Umbilical cord (tissue), 1 donor: ENCODE measurements at regions not wholly inside any gene's neighbourhood (a gene's known extent, or its start where the extent isn't known, plus 50 kb on each side); places are given as distances from the start of the nearest gene placed in this dataset.

ENCODE experiments used
- DNase-seq: peaks from one replicate; pipeline ENCODE4 v3.0.0-alpha.2; 2015; ENCODE audit warnings: low spot score

DNA sequence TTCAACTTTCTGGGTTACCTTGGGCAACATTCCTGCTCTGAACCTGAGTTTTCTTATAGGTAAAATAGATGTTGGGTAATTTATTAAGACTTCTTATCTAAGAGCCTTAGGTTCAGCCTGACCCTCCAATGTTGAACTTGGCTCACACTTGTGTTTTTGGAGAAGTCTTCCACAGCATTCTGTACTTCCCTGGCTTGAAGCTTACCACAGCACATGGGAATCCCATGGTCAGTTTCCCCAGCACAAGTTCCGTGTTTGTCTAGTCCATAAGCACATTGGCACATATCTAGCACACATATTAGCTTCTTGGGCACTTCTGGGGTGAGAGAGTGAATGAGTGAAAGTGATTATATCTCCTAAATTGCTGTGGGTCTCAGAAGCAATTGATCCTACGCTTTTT is 782.5 kb upstream of the HS6ST1 start:
- no peak for DNase-seq

DNA sequence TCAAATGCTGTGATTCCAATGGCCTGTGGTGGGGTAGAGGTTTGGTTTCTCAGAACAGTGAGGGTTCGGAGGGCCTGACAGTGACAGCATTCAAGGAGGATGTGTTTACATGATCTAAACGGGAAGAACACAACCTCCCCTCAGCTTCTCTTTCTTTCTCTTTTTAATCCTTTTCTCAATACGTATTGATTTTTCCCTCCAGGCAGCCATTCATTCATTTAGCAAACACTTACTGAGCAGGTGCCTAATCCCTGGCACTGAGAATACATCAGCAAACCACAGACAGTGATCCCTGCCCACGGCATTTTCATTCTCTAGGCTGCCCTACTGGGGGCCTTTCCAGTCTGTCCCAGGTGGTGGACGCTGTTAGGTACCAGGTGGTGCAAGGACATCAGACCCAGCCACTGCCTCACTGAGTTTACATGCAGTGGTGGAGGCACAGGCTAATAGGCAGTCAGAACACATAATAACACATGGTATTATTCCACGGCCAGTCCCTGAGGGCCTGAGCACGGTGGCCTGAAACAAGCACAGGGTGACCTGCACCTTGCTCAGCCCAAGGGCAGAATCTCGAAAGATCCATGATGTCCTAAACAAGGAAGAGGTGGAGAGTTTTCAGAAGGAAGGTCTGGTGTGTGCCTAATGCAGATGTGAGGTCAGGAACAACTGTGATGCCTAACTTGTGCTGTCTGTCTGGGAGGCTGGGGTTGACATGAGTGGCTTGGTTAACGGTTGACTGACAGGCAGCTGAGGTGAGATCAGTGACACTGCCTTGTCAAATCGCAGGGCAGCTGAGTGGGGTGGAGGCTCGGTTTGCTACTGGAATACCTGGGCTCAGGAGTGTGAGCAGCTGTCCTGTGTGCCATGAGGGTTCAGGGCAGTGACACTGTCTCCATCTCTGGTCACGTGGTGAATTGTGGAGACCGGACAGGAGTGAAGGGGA is 785.5 kb upstream of the HS6ST1 start:
- no peak for DNase-seq

DNA sequence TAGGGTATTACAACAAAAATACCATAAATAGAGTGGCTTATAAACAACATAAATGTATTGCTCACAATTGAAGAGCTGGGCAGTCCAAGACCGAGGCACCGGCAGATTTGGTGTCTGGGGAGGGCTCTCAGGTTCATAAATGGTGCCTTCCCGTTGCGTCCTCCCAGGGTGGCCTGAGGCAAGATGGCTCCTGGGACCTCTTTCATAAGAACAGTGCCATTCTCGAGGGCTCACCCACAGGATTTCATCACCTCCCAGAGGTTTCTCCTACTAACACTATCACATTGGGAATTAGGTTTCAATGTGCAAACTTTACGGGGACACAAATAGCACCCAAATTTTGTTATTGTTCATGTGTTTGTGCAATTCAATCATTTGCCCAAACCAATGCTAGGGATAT is 793.5 kb upstream of the HS6ST1 start:
- DNase-seq = no peak

DNA sequence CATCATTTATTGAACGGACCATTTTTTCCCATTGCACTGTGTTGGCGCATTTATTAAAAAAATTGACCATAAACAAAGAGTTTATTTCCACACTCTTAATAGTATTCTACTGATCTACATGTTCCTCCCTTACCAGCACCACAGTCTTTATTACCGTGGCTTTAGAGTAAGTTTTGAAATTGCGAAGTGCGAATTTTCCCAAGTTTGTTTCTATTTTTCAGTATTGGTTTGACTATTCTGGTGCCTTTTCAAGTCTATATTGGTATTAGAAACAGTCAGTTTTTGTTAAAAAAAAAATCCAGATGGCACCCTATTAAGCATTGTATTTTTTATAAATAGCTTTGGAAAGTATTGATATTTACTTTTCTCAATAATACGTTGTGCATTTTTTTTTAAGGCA is 795.1 kb upstream of the HS6ST1 start:
- DNase-seq = no peak

DNA sequence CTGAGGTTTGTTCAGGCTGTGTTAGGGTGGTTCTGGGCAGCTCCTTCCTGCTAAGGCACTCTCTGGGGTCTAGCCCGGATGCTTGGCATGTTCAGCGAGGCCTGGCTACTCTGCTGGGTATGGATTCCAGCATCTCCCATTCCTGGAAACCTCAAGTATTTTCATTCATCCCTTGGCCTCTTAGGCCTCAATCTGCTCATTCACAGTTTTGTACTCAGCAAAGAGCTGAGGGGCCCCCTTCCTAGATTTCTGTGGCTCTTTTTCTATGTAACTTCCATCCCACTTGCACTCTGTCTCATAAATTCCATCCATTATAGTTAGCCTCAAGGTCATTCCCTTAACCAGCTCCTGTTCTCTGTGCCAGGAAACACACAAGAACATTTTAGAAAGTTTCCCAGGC is 798.8 kb upstream of the HS6ST1 start:
- DNase-seq = peak; percentile 85

- no peak for DNase-seq
Measured at GRCh38 chr2:129118296-129118695, 799.6 kb upstream of the HS6ST1 start.

- no peak for DNase-seq
Measured at GRCh38 chr2:129129087-129129486, 810.4 kb upstream of the HS6ST1 start.

DNA sequence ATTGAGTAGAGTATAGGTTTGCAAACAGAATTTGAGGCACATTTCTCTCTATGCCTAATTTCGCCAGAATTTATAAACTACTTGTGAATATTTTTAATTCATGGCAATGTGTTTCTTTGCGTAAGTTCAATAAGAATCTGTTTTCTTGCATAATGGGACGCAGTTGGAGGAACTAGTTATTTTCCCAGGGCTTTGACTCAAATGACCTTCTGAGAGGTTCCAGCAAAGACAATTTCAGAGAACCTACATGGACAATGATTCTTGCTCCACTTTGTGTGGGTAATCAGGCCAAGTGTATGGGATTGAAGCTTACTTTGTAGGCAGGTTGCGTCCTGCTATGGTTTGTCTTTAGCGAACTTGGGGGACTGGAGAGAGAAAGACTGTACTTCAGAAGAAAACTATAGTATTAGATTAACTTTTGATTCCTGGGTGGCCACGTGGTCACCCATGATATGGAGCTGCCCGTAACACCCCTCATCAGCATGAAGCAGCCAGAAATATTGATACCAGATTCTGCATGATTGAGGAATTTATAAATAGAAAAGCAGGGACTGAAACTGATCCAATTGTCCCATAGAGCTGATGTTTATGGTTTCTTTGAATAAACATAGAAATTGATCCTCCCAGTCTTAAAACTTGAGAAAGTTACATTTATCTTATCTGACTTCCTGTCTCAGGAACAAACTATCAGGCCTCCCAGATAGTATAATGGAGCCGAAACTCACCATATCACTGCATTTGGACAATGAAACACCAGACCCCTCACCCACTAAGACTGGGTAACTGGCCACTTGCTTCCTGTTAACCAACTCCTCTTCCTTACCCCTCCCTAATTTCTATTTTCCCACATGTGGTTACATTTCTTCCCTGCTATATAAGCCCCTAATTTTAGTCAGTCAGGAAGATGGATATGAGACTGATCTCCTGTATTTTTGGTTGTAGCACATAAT is 815.3 kb upstream of the HS6ST1 start:
- no peak for DNase-seq

- DNase-seq = no peak
Measured at GRCh38 chr2:129135017-129135416, 816.3 kb upstream of the HS6ST1 start.

DNA sequence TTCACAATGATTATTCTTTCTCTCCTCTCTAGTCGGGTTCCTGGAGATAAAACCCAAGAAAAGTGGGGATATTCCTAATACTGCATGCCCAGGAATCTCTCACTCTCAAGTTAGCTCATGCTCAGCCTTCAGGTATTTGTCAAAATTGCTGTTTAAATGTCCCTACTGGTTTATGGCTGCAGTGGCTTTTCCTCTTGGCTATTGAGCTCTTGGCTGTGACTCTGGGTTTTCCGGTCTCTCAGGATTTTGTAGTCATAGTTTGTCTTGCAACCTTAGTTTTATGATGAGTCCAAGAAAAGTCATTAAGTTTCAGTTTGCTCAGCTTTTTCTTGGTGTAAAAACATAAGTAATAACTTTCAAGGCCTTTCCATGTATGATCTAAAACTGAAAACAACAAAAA is 820.7 kb upstream of the HS6ST1 start:
- no peak for DNase-seq

DNA sequence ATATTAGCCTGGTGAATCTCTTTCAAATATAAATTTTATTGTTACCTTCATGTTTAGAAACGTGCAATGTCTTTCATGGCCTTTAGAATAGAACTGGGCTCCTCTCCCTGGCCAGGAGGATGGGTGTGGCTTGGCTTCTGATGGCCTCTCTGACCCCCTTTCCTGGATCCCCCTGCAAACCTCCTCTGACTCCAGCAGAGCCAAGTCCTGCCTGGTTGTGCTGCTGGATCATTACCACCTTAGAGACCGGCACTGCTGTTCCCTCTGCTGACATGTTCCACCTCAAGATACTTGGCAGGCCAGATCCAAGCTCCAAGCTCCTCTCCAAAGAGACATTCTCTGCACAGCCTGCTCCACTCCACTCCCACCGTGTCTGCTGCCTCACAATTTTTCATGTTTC is 823.8 kb upstream of the HS6ST1 start:
- DNase-seq = no peak

DNA sequence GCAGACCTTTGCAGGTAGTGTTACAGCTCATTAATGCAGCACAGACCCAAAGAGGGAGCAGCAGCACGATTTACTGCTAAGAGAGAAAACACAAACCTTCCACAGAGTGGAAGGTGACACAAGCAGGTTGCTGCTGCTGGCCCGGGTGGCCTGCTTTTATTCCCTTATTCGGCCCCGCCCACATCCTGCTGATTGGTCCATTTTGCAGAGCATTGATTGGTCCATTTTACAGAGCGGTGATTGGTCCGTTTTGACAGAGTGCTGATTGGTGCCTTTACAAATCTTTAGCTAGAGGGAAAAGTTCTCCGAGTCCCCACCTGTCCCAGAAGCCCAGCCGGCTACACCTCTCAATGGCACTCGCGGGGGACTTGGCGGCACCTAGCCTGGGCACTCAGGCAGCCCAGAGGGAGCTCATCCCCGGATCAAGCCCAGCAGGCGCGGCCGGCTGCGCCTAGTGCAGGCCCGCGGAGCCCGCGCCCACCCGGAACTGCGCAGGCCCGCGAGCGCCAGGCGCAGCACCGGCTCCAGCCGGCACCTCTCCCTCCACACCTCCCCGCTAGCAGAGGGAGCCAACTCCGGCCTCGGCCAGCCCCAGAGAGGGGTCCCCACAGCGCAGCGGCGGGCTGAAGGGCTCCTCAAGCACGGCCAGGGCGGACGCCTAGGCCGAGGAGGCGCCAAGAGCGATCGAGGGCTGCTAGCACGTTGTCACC is 825.6 kb upstream of the HS6ST1 start:
- DNase-seq = no peak

GRCh38 chr2:129152514-129152913 is 827.0 kb upstream of the RAB6C start:
- no peak for DNase-seq

DNA sequence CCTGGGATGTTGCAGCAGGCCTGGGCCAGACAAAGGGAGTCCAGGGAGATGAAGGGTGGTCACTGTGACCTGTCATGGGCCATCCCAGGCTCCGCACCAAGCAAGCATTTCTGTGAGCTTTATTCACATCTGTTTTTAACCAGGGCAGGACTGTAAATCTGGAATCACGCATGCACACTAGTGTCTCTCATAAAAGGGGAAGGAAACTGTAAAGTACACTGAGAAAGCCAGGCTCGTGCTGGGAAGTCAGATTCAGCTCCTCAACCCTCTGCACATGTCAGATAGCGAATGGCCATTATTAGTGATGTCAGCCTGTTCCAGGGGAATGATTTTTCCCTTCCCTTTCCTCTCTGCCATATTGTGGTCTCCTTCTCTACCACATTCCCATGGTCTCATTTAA is 818.6 kb upstream of the RAB6C start:
- DNase-seq = peak; percentile 34

DNA sequence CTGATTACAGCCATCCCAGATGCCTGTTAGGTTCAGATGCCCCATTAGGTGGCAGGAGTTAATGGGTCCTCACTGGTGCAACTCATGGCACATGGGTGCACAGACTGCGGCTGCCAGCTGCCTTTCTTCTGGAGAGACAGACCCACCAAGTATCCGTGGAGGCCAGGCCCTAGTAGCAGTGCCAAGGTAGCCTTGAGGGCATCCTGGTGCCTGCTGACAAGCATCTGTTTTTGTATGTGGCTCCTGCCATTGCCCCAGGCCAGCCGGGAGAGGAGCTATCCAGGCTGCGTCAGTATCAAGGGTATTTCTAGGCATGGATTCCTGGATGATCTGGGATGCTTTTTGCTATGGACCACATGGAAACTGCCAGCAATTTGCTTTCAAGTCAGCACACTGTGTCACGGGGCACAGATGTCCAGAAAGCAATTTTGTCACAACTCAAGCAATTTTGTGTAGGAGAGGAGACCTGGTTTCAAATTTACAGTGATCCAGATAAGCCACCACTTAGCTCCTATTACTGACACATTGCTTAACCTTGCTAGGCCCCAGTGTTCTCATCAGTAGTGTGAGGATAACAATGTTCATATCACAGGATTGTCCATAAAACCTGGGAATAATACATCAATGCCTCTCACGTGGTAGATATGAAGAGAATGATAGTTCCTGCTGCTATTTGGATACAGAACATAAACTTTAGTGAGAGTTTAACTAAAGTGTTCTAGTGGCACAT is 815.1 kb upstream of the RAB6C start:
- no peak for DNase-seq

DNA sequence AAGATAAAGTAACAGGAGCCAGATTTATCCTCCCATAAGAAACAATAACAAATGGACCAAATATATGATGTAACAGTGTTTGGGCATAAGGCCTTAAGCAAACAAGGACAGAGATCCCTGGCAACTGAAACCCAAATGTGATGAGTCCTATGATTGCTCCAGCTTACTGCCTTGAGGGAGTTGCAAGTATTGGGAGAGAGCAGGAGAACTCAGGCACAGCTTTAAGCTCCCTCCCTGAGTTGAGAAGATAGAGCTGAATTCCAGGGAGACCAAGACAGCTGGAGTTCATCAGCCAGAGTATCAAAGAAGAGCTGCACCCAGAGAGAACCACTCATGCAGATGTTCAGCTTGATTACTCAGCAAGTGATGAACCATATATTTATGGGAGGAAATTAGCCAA is 814.5 kb upstream of the RAB6C start:
- peak; percentile 74 for DNase-seq

- DNase-seq = no peak
Measured at GRCh38 chr2:129167456-129167855, 812.0 kb upstream of the RAB6C start.

DNA sequence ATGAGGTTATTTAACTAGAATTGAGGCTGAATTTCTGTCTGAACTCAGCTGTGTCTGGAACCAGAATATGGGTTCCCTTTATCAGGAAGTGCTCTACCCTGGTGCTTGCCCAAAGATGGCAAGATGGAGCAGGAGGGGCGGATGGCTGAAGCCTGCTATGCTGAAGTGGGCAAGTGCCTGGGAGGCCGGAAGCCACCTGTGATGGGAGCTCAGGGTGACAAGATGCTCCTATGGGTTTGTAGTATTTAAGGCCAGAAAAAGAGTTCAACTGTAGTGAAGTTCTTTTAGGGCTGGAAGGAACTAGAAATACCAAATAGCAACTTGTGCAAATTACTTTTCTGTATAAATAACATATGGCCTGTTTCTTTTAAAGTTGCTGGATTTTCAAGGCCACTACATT is 808.9 kb upstream of the RAB6C start:
- DNase-seq = no peak

DNA sequence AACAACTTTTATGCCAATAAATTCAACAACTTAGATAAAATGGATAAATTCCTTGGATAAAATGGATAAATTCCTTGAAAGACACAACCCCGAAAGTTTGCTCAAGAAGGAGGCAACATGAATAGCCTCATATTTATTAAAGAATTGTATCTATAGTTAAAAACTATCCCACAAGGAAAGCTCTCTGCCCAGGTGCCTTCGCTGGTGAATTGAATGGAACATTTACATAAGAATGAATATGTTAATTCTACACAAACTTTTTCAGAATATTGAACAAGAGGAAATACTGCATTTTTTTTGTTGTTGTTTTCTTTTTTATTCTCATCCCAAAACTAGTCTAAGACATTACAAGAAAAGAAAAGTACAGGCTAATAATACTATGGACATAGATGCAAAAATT is 805.3 kb upstream of the RAB6C start:
- no peak for DNase-seq

GRCh38 chr2:129175051-129175450 is 804.4 kb upstream of the RAB6C start:
- no peak for DNase-seq

DNA sequence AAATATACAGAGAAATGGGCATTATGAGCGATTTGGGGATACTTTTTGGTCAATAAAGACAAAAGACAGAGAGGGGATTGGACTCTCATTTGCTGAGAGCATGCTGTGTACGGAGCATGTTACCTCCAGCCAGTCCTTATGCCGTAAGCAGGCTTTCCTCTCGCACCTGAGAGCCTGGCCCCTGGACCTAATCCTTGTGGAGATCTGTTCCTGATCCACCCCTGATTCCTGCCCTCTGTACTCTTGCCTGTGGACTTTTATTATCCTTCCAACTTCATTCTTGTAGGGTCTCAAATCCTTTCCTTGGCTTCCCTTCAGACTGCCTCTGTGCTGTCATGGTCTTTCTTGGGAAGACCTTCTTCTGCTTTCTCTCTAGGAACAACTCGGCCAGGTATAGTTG is 803.1 kb upstream of the RAB6C start:
- DNase-seq = no peak
